Choroid plexus epithelial cell (primary cell): ENCODE measurements at regions not wholly inside any gene's neighbourhood (a gene's known extent, or its start where the extent isn't known, plus 50 kb on each side); places are given as distances from the start of the nearest gene placed in this dataset.
"Not testable (repeated sequence)": the region's sequence is repeated elsewhere in the genome, so short reads cannot be mapped to it uniquely, and the experiment has no call there.

Source experiments
- DNase-seq: peaks from one replicate; pipeline ENCODE4 v3.0.0-alpha.2; 2010; ENCODE audit warnings: low read depth
- H3K4me3 ChIP-seq: 2 replicates; pipeline ENCODE4 v1.5.1; 2011; ENCODE audit warnings: low read depth, mild to moderate bottlenecking, control low read depth, low read length, moderate library complexity
- TF ChIP-seq, protein P1 (sequence below): conservative IDR thresholded peaks from 2 replicates; pipeline ENCODE4 v1.5.1; 2011; ENCODE audit warnings: low read depth, mild to moderate bottlenecking, control low read depth, inconsistent platforms, low read length, moderate library complexity

- no peak for DNase-seq
- H3K4me3 ChIP-seq = no peak overlapping the region
- TF ChIP-seq, protein P1, sequence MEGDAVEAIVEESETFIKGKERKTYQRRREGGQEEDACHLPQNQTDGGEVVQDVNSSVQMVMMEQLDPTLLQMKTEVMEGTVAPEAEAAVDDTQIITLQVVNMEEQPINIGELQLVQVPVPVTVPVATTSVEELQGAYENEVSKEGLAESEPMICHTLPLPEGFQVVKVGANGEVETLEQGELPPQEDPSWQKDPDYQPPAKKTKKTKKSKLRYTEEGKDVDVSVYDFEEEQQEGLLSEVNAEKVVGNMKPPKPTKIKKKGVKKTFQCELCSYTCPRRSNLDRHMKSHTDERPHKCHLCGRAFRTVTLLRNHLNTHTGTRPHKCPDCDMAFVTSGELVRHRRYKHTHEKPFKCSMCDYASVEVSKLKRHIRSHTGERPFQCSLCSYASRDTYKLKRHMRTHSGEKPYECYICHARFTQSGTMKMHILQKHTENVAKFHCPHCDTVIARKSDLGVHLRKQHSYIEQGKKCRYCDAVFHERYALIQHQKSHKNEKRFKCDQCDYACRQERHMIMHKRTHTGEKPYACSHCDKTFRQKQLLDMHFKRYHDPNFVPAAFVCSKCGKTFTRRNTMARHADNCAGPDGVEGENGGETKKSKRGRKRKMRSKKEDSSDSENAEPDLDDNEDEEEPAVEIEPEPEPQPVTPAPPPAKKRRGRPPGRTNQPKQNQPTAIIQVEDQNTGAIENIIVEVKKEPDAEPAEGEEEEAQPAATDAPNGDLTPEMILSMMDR = no peak
Measured at GRCh38 chr14:83873669-83874068, 1656.3 kb upstream of the FLRT2 start.

DNA sequence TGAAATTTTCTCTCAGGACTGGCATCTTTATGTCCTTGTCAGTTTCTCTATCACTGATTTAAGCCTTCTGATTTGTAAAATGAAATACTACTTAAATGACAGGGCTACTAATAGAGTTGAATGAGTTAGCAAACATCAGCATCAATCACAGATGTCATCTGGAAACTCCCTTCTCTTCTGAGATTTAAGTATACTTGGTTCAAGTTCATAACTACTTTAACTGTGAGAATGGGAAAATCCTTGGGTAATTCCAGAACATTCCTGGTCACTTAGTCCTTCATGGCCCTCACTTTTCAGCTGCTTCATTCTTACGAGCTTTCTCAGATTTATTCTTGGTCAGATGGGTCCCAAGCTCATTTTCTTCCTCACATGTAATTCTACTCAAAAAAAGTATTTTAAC is 1655.3 kb upstream of the FLRT2 start:
- TF ChIP-seq, protein P1 = no peak
- no peak for DNase-seq
- no peak overlapping the region for H3K4me3 ChIP-seq

- no peak overlapping the region for H3K4me3 ChIP-seq
- no peak for DNase-seq
- TF ChIP-seq, protein P1 = no peak
Measured at GRCh38 chr14:83883732-83884131, 1646.2 kb upstream of the FLRT2 start.

DNA sequence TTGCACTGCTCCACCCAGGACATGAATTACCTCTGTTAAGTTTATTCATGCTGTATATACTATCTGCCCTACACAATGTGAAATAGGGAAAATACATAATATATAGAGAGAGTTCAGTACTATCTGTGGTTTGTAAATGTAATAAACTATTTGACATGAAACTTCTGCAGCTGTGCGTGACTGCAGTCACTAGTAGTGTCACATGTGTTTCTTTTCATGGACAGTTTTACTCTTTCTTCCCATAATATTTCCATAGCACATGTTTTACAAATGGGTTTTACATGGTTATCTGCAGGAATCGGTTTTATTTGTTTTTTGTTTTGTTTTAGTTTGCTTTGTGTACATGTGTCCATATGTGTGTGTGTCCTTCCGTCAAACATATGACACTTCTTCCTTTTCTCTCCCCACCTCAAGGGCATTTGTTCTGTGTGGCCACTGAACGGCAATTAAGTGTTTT is 1644.1 kb upstream of the FLRT2 start:
- TF ChIP-seq, protein P1 = no peak
- no peak overlapping the region for H3K4me3 ChIP-seq
- DNase-seq = no peak

DNA sequence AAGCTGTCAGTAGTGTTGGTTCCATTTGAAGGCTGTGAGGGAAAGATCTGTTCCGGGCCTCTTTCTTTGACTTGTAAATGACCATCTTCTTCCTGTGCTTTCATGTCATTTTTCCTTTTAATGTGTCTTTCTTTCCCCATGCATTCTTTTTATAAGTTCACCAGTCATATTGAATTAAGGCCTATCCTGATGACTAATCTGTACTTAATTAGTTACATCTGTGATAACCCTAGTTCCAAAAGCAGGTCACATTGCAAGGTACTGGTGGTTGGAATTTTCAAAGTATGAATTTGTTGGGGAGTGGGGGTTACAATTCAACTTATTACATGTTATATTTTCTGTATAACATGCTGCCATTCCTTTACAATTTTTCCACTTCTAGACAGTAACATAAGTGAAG is 1642.1 kb upstream of the FLRT2 start:
- no peak overlapping the region for H3K4me3 ChIP-seq
- TF ChIP-seq, protein P1 = no peak

GRCh38 chr14:83893447-83893846 is 1636.5 kb upstream of the FLRT2 start:
- TF ChIP-seq, protein P1 = no peak
- no peak overlapping the region for H3K4me3 ChIP-seq
- DNase-seq = no peak

More for the DNA sequence above, 1642.1 kb upstream of the FLRT2 start:
- DNase-seq = no peak

- no peak overlapping the region for H3K4me3 ChIP-seq
- TF ChIP-seq, protein P1 = no peak
- peak; percentile 14 for DNase-seq
Measured at GRCh38 chr14:83894568-83894967, 1635.4 kb upstream of the FLRT2 start.

- H3K4me3 ChIP-seq, DNase-seq: not testable (repeated sequence)
Measured at GRCh38 chr14:83898558-83898957, 1631.4 kb upstream of the FLRT2 start.
